ENCODE measurements at regions not wholly inside any gene's neighbourhood (a gene's known extent, or its start where the extent isn't known, plus 50 kb on each side); places are given as distances from the start of the nearest gene placed in this dataset.

- TF ChIP-seq ZNF780A (CRISPR knock-in tag; IDR thresholded peaks at IDR 0.05): no peak
- TF ChIP-seq FOXJ3 (CRISPR knock-in tag; IDR thresholded peaks at IDR 0.05; ENCODE audit: borderline replicate concordance): no peak
- no peak for TF ChIP-seq EP300 (IDR thresholded peaks at IDR 0.05; ENCODE audit: low read depth in 2 of 2, low read length in 2 of 2)
- no peak for TF ChIP-seq EP300 (CRISPR knock-in tag; IDR thresholded peaks at IDR 0.05; ENCODE audit: borderline replicate concordance)
- TF ChIP-seq ZNF296 (CRISPR knock-in tag; conservative IDR thresholded peaks at IDR 0.05): no peak
- no peak for TF ChIP-seq POLR2AphosphoS5 (IDR thresholded peaks at IDR 0.05; ENCODE audit: low read depth, low read length)
- no peak for TF ChIP-seq SETDB1 (CRISPR knock-in tag; IDR thresholded peaks at IDR 0.05; ENCODE audit: borderline replicate concordance)
- no peak for TF ChIP-seq RBAK (CRISPR knock-in tag; IDR thresholded peaks at IDR 0.05)
- TF ChIP-seq BRCA1 (CRISPR knock-in tag; IDR thresholded peaks at IDR 0.05): no peak
- TF ChIP-seq REST (IDR thresholded peaks at IDR 0.05; ENCODE audit: borderline replicate concordance in 1 of 2, low read depth in 1 of 2, low read length in 2 of 2): no peak
Observed at GRCh38 chr10:128280271-128280670, 154.0 kb upstream of the MKI67 start.

Data from HepG2 (cell line).